Hypothalamus (tissue), 51 donors: ENCODE measurements at regions not wholly inside any gene's neighbourhood (a gene's known extent, or its start where the extent isn't known, plus 50 kb on each side); places are given as distances from the start of the nearest gene placed in this dataset.
"Not testable (repeated sequence)": the region's sequence is repeated elsewhere in the genome, so short reads cannot be mapped to it uniquely, and the experiment has no call there.

ENCODE experiments used
- DNase-seq, 51 donors: peaks; one replicate each; lab custom pipeline; 2025; lab: John Stamatoyannopoulos, UW

DNA sequence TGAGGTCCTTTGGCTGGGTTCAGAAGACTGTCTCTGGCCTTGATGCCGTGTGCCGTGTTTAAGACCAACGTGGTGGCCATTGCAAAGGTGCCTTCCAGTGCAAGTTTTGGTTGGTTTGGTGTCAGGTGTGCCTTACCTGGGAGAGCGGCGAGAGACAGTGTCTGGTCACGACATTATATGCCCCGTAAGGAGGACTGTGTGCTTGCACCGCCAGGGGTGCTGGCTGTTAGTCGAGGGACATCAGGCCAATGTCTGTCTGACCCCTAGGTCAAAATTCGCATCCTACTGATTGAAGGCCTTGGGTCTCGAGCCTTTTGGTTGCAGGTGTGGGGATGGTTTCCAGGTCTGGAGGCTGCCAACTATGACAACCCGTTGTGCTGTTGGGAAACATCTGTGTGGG is 111.9 kb downstream of the SNRPN start:
- DNase-seq = no peak

DNA sequence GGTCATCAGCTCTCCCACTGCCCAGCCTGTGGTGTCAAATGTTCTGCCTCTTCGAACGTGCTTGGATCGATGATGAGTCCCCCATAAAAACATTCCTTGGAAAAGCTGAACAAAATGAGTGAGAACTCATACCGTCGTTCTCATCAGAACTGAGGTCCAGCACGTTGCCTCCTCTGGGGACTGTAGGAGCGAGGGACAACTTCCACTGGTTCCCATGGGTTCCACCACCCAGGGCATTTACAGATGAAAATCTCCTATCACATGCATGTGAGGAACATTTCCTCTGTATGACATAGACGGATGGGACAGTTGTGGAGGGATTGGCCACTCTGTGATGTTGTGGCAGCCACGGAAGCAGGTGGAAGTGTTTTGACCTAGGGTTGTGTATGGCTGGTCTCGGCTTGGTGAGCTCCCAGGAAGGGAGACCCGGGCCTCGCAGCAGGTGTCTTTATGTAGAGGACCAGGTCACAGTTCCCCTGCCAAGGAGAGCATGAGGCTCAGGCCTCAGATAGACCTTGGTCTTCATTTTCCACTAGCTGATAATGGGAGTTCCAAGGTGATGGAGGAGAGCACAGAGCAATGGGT is 113.0 kb downstream of the SNRPN start:
- no peak for DNase-seq

DNA sequence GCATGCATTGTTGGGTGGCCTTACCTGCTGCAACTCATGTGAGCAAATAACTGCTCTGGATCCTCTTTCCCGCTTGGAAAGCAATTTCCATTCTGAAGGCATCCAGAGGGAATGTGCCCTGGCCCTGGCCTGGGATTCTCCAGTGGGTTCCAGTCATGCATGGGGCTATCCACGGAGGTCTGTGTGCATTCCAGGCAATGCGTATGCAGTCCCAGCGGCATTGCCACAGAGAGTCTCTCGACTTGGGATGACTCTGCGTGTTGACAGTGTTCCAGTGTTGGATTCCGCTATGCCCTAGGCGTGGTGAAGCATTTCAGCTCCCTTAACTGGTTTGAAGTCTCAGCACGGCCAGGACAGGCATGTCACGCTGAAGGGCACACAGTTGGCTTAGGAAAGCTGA is 113.9 kb downstream of the SNRPN start:
- DNase-seq = no peak

DNA sequence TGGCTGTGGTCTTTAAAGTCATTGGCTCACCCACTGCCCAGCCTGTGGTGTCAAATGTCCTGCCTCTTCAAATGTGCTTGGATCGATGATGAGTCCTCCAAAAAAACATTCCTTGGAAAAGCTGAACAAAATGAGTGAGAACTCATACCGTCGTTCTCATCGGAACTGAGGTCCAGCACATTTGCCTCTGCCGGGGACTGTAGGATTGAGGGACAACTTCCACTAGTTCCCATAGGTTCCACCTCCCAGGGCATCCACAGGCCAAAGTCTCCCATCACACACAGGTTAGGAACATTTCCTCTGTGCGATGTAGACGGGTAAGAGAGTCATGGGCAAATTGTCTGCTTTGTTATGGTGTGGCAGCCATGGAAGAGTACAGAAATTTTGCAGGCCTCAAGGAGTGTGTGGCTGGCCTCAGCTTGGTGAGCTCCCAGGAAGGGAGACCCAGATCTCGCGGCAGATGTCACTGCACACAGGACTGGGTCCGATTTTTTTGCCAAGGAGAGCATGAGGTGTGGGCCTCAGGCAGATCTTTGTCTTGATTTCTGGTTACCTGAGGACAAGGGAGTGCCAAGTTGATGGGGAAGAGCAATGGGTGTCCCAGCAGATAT is 115.7 kb downstream of the SNRPN start:
- DNase-seq = no peak

DNA sequence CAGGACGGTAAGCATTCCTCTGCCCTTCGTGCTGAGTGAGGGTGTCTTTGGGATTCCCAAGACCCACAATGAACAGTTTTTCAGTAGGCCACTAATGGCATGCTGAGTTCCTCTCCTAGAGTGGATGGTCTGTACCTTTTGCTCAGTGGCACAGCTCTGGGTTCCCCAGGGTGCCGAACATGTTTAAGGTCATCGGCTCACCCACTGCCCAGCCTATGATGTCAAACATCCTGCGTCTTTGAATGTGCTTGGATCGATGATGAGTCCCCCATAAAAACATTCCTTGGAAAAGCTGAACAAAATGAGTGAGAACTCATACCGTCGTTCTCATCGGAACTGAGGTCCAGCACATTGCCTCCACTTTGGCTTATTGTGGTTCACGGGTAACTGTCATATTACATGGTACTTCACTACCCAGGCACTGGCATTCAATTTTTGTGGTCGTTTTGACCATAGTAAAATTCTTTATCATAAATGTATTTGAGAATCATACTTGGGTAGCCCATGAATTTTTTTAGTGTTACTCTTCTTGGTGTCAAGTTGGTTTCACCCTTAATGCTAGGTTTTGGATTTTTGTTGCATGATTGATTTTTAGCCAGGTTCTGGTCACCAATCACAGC is 118.2 kb downstream of the SNRPN start:
- DNase-seq = no peak

DNA sequence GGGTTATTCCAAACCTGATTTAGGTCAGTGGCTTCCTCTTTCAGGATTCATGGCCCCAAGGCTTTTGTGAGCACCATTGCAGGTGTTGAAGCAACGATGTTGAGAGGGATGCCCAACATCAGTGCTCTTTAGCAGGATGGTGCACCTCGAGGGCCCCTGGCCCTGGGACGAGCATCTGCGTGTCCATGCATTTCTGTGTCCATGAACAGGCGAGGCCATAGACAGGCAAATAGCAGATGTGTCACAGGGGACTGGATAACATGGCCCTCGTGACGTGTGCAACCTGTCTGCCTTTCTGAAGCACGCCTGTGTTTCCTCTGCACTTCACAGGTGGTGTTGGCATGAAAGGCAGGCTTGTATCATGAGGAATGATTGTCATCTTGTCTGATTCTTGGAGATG is 132.3 kb downstream of the SNRPN start:
- no peak for DNase-seq

DNA sequence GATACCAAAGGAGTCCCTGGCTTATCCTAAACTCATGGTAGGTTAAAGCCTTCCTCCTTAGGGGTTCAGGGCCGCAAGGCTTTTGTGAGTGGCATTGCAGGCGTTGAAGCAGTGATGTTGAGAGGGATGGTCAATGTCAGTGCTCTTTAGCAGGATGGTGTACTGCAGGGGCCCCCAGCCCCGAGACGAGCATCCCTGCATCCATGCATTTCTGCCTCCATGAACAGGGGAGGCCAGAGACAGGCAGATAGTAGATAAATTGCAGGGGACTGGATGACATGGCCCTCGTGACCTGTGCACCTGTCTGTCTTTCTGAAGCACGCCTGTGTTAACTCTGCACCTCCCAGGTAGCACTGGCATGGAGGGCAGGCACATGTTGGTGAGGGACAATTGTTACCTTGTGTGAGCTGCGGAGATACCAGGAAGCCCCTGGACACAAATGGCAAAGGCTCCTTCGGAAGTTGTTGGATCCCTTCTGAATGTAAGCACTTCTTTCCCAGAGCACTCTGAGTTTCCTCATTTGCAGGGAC is 133.5 kb downstream of the SNRPN start:
- no peak for DNase-seq

DNA sequence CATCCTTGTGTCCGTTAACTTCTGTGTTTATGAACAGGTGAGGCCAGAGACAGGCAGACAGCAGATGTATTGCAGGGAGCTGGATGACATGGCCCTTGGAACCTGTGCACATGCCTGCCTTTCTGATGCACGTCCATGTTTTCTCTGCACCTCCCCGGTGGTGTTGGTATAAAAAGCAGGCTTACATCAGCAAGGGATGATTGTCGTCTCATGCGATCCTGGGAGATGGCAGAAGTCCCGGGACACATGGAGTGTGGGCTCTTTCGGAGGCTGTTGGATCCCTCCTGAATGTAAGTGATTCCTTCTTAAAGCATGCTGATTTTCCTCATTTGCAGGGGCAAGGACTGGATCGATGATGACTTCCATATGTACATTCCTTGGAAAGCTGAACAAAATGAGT is 134.8 kb downstream of the SNRPN start:
- no peak for DNase-seq

DNA sequence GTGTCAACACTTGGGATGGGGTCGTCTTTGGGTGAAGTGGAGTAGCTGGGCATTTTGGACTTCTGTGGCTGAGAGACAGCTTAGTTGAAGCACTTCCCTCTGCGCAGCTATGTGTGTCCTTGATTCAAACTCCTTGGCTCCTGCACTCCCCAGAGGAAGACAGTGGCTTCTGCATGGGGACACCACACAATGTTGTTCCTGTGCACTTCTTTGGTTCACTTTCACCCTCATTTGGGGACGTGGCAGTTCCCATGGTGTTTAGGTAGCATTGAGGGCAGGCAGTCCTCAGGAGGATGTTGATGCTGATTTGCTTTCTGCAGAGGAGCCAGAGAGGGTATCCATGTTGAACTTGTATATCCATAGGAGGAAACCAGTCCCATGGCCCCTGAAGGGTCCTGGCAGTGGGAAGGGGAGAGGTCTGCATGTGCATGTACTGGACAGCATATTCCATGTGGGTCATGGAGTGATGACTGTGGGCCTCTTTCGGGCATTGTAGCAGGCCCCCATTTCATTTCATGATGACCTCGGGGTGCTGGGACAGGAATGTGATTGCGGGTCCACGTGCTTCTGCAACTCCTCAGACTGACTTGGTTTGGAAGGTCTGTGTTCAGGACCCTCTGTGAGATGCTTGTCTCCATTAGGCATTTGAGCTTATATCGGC is 135.4 kb downstream of the SNRPN start:
- DNase-seq = no peak

DNA sequence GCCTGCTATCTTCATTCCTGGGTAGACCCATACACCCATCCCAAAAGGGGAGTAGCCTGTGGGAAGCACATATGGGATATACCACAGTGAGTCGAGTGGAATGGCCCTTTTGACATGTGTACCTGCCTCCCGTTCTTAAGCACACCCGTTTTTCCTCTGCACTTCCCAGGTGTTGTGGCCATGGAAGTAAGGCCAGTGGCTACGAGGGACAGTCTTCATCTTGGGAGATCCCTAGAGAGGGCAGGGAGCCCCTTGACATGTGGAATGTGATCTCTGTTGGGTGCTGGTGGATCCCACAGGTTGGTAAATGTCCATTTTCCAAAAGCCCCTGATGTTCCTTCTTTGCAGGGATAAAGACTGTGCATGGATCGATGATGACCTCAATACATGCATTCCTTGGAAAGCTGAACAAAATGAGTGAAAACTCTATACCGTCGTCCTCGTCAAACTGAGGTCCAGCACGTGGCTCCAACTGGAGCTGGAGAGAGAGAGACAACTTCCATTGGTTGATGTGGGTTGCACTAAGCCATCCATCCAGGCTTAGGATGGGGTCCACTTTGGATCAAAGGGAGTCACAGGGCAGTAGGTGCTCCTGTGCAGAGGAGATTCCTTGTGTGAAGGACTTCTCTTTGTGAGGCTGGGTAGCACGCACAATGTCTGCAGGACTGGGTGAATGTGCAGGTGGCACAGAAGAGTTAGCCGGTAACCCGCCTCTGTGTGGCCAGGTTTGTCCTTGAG is 136.8 kb downstream of the SNRPN start:
- no peak for DNase-seq

DNA sequence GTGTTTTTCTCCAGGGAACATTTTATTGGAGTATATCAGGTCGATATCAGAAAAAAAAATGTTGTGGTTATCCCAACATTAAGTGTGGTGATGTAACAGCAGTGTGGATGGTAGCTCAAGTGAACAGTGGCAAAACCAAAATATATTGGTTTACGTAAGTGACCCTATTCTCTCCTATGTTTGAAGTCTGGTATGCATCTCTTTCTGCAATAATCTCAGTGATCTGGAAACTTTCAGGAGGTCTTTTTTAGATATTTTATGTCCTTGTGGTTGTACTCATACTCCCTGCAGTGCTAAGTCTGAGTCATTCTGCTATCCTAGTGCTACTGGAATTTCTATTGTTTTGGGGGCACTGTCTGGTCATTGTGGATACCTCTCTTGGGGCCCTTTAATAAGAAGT is 137.9 kb downstream of the SNRPN start:
- no peak for DNase-seq

DNA sequence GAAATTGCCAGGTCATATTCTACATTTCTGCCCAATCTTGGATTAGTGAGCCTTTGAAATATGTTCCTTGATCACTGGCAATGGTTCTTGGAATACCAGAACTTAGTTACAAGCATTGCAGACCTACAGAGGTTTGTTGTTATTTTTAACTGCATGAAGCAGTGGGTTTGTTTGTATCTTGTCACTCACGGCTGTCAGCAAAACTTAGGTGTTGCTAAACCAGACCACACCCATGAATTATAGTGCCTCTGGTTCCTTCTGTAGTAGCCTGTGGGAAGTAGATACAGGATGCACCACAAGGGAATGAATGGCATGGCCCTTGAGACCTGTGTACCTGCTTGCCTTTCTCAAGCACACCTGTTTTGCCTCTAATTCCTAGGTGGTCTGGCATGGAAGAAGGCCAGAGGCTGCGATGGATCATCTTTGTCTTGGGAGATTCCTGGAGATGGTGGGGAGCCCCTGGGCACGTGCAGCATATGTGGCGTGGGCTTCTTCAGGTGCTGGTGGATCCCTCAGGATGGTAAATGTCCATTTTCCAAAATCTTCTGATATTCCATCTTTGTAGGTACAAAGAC is 138.8 kb downstream of the SNRPN start:
- no peak for DNase-seq

DNA sequence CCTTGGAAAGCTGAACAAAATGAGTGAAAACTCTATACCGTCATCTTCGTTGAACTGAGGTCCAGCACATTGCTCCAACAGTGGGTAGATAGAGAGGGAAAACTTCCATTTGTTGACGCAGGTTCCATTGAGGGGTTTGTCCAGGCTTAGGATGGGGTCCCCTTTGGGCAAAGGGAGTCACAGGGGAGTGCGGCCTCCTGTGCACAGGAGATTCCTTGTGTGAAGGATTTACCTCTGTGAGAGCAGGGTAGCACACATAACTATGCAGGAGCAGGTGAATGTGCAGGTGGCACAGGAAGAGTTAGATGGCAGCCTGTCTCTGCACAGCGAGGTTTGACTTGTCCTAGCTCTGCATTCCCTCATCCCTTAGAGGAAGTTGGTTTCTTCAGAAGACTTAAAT is 139.3 kb downstream of the SNRPN start:
- DNase-seq = no peak

DNA sequence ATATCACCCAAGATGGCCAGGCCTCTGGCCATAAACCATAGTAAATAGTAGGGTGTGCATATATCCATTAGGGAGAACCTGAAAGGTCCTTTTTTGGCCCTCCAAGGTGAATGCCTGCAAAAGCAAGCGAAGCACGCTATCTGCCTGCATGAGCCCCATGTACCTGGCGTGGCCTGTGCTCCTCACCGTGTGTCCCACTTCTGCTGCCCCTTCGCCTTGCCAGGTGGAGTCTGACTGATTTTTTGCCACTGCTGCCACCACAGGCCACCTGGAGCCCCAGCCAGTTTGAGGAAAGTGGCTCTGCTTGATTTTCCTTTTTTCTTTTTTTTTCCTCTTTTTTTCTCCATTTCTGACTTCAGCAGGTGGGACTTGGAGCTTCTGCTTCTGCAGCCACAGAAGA is 139.7 kb downstream of the SNRPN start:
- no peak for DNase-seq

DNA sequence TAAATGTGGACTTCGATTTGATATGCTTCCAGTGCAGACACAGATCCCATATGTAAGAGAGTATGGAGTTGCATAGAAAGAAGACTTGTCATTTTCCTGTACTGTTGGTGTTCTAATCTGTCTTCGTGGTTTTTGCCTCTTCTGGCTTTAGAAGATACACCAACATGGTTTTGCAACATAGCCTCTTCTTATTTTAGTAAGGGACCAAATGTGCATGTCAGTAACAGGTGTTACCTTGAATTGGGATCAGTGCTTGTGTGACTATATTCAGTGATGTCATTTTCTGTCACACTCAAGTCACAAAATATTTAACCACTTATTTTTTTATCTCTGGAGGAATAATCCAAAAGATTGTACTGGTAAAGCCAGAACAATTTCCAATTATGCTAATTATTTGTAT is 140.4 kb downstream of the SNRPN start:
- no peak for DNase-seq

DNA sequence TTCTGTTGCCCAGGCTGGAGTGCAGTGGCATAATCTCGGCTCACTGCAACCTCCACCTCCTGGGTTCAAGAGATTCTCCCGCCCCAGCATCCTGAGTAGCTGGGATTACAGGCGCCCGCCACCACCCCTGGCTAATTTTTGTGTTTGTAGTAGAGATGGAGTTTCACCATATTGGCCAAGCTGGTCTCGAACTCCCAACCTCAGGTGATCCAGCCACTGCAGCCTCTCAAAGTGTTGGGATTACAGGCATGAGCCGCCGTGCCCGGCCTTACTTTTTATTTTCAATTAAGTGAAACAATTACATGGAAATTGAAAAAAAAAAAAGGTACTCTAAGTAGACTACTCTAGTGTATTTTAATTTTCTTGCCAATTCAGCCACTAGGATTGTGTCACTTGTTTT is 145.2 kb downstream of the SNRPN start:
- not testable (repeated sequence) for DNase-seq

DNA sequence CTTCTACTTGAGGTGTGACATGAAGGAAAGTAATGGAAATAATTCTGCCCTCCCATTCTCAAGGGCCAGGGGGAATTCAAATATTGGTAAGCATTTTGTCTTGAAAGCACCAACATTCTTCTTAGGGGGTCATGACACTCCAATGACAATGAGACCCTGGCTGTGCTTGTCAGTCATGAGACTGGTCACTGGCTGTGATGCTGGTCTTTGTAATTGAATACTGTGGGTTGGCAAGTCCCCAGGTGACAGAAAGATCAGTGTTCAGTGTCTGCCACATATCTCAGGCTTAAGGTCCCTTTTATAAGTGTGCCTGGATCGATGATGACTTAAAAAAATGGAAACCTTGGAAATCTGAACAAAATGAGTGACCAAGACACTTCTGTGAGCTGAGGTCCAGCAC is 151.4 kb downstream of the SNRPN start:
- DNase-seq = no peak

DNA sequence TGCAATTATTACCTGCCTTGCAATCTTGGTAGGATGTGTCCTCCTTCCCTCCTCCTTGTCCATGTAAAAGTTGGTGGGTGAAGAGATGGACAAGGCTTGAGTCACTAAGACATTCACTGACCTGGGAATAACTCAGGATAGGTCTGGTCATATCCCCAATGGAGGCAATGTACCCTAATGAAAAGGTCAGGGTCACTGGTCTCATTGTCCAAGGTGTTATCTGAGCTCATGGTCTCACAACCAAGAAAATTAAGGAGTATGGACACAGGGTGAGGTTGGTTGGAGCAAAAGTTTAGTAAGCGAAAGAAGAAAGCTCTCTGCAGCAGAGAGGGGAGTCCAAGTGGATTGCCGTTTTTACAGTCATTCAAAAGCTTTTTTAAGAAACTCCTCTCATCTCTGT is 179.0 kb downstream of the SNRPN start:
- DNase-seq = no peak

DNA sequence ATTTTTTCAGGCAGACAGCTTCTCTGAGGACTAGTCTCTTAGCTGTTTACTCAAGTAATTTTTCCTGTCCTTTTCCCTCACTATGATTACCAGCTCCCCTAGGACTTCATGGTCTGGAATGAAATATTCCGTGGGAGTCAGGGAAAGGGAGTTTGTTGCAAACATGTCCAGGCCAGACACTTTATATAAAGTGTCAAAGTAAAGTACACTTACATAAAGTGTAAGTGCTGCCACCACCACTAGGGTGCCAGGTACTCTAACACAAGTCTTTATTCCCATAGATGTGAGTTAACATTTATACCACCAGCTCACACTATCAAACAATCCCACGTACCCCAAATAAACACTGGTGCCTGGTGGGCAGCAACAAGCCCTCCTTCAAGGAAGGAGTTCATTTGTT is 179.8 kb downstream of the SNRPN start:
- DNase-seq = no peak

DNA sequence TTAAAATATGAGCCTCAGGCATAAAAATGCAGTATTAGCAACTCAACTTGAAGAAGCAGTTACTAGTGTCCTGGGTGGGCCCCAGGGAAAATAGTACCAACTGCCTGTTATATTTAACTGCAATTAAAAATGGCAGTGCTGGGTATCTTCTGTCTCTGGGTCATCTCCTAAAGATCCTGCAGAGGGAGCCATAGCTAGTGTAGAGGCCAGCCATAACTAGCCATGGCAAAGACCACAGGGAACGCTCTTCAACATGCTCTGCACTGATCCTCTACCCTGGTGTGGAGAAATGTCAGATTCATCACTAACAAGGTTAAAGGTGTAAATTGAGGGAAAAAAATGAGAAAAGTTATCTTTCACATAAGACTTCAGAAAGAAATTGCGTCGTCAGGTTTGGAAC is 181.3 kb downstream of the SNRPN start:
- no peak for DNase-seq

DNA sequence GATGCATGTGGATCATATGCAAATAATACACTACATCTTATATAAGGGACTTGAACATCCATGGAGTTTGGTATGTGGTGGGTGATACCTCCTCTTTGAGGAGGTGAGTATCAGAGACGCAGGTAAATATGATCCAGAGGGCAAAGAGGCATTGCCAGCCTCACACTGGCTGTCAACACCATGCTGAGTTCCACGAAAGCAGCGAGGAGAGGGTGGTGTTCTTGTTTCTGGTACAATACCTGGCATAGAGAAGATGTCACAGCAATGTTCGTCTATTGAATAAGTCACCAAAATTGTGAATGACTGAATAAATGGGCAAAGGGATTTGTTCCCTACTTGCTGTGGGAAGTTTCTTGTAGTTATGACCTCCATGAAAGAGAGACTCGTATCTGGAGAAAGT is 182.2 kb downstream of the SNRPN start:
- DNase-seq = no peak
